Right hindlimb (tissue), 1 donor: ENCODE measurements at regions not wholly inside any gene's neighbourhood (a gene's known extent, or its start where the extent isn't known, plus 50 kb on each side); places are given as distances from the start of the nearest gene placed in this dataset.

ENCODE experiments used
- DNase-seq: peaks from one replicate; pipeline ENCODE4 v3.0.0-alpha.2; 2018

GRCh38 chr3:86711634-86712033 is 279.3 kb downstream of the VGLL3 start:
- DNase-seq, result no peak

- DNase-seq, result no peak
Measured at GRCh38 chr3:86708893-86709292, 282.1 kb downstream of the VGLL3 start.

GRCh38 chr3:86702381-86702958 is 288.5 kb downstream of the VGLL3 start:
- DNase-seq, result no peak

- no peak for DNase-seq
Measured at GRCh38 chr3:86695752-86696151, 295.2 kb downstream of the VGLL3 start.

GRCh38 chr3:86673991-86674390 is 317.0 kb downstream of the VGLL3 start:
- DNase-seq, result no peak

- DNase-seq, result no peak
Measured at GRCh38 chr3:86661817-86662216, 329.1 kb downstream of the VGLL3 start.

GRCh38 chr3:86658876-86659275 is 332.1 kb downstream of the VGLL3 start:
- no peak for DNase-seq

GRCh38 chr3:86654806-86655460 is 336.0 kb downstream of the VGLL3 start:
- no peak for DNase-seq

GRCh38 chr3:86653661-86654205 is 337.2 kb downstream of the VGLL3 start:
- no peak for DNase-seq

- DNase-seq, result no peak
Measured at GRCh38 chr3:86648087-86648486, 342.9 kb downstream of the VGLL3 start.

- DNase-seq, result no peak
Measured at GRCh38 chr3:86645756-86646155, 345.2 kb downstream of the VGLL3 start.

- DNase-seq, result no peak
Measured at GRCh38 chr3:86634361-86634760, 356.6 kb downstream of the VGLL3 start.

- DNase-seq, result no peak
Measured at GRCh38 chr3:86629511-86629910, 361.4 kb downstream of the VGLL3 start.

- DNase-seq, result no peak
Measured at GRCh38 chr3:86624192-86624591, 366.8 kb downstream of the VGLL3 start.

GRCh38 chr3:86618706-86619105 is 372.2 kb downstream of the VGLL3 start:
- no peak for DNase-seq

GRCh38 chr3:86605166-86605565 is 385.8 kb downstream of the VGLL3 start:
- no peak for DNase-seq

- no peak for DNase-seq
Measured at GRCh38 chr3:86595696-86596095, 395.3 kb downstream of the VGLL3 start.

- DNase-seq, result no peak
Measured at GRCh38 chr3:86594838-86595237, 396.1 kb downstream of the VGLL3 start.

- DNase-seq, result no peak
Measured at GRCh38 chr3:86578071-86578470, 412.9 kb downstream of the VGLL3 start.

GRCh38 chr3:86563400-86563970 is 427.5 kb downstream of the VGLL3 start:
- no peak for DNase-seq

GRCh38 chr3:86562090-86562489 is 428.9 kb downstream of the VGLL3 start:
- DNase-seq, result no peak

- DNase-seq, result no peak
Measured at GRCh38 chr3:86561215-86561614, 429.7 kb downstream of the VGLL3 start.

- no peak for DNase-seq
Measured at GRCh38 chr3:86554383-86554782, 436.6 kb downstream of the VGLL3 start.

GRCh38 chr3:86547692-86548091 is 443.3 kb downstream of the VGLL3 start:
- DNase-seq, result no peak
